Posterior vena cava (tissue), 2 donors: ENCODE measurements at regions not wholly inside any gene's neighbourhood (a gene's known extent, or its start where the extent isn't known, plus 50 kb on each side); places are given as distances from the start of the nearest gene placed in this dataset.
"Not testable (repeated sequence)": the region's sequence is repeated elsewhere in the genome, so short reads cannot be mapped to it uniquely, and the experiment has no call there.

Source experiments
- DNase-seq: peaks from one replicate; pipeline ENCODE4 v3.0.0-alpha.2; 2020; ENCODE audit warnings: low spot score
- intact Hi-C, 2 donors: fragments of 100-400 bp; cut with DNase I; formaldehyde crosslinking; loops; one replicate each; pipeline versions ENCODE4 v1.14.1 to v1.14.2; 2022 to 2023
- donor health status: DM: yes; HTN: yes; CAD: no.
- donor health status: DM: yes; HTN: yes; CAD: no.

DNA sequence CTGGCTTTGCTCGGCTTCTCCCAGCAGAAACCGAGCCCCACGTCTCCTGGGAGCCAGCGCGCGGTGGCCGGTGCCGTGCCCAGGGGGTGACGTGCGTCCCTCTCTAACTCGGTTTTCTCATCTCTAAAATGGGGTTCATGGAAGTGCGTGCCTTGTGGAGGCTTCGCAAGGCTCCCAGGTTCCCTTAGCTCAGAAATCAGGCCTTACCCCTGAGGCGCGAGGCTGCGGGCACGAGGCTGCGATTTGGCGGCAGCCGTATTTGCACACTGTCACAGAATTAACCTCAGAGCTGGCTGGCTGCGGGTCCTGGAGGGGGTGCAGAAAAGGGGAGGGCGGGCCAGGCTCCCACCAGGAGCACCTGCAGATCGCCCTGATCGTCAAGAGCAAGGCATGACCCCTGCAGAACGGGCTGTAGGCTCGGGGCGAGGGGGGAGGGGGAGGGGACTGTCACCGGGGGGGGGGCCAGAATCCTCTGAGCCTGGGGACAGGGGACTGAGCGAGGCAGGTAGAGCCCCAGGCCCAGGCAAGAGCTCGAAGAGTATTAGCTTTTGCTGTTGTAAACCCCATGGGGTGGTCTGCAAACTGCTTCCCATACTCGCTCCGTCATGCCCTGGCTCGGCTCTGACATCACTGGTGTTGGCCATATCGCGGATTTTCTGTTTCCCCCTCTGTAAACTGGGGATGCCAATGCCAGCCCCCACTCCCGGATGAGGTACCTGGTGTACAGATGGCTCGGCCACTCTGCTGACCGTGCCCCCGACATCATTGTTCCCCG is 62.2 kb downstream of the CCNE1 start:
- intact Hi-C loops = loop anchor here (5.0 to 10.0 kb wide), 3 partner anchors 102 to 781 kb away; no protein-coding TSS in a partner anchor
- peak; percentile 37 for DNase-seq

DNA sequence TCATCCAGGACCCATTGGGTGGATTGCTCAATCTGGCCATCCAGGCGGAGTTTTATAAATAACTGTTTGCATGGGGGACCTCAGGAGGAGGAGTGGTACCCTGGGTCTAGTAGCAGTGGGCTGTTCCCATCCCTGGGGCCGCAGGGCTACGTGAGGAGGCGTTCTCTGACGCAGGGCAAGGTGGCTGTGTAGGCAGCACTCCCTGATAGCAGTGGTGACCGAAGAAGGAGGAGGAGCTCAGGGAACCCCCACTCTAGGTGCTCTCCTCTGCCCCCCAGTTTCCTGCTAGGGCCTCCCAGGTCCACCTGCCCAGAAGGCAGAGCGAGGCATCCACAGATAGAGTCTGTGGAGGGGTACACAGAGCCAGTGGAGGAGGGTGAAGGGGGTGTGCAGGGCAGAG is 64.1 kb downstream of the CCNE1 start:
- intact Hi-C loops = loop anchor here (5.0 to 10.0 kb wide), 3 partner anchors 111 to 866 kb away; no protein-coding TSS in a partner anchor
- peak; percentile 57 for DNase-seq

DNA sequence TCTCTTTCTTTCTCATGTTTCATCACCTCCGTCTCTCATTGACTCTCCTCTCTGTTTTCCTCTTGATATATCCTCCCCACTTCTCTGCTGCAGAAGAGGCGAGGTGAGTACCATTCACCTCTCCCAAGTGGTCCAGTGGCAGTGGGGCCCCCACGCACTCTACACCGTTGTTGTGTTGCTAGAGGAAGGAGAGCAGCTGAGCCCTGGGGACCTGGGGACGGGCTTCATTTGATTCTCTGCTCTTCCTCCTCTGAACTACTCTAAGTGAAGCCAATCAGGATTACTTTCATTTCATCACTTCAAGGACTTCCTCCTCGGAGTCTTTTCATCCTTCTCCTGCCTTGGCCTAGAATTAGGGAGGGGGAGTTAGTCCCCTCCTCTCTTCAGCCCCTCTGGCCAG is 64.6 kb downstream of the CCNE1 start:
- intact Hi-C loops = loop anchor here (5.0 to 10.0 kb wide), 3 partner anchors 112 to 866 kb away; no protein-coding TSS in a partner anchor

DNA sequence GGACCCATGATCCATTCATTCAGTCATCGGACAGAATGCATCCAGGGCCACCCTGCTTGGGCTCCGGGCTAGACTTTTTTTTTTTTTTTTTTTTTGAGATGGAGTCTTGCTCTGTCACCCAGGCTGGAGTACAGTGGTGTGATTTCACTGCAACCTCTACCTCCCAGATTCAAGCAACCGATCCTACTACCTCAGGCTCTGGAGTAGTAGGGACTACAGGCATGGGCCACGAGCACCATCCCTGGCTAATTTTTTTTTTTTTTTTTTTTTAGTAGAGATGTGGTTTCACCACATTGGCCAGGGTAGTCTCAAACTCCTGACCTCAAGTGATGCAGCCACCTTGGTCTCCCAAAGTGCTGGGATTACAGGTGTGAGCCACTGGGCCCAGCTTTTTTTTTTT is 65.1 kb downstream of the CCNE1 start:
- DNase-seq = peak; percentile 14
- intact Hi-C loops = loop anchor here (5.0 to 10.0 kb wide), 3 partner anchors 112 to 865 kb away; no protein-coding TSS in a partner anchor

More for the DNA sequence above, 64.6 kb downstream of the CCNE1 start:
- peak; percentile 61 for DNase-seq

DNA sequence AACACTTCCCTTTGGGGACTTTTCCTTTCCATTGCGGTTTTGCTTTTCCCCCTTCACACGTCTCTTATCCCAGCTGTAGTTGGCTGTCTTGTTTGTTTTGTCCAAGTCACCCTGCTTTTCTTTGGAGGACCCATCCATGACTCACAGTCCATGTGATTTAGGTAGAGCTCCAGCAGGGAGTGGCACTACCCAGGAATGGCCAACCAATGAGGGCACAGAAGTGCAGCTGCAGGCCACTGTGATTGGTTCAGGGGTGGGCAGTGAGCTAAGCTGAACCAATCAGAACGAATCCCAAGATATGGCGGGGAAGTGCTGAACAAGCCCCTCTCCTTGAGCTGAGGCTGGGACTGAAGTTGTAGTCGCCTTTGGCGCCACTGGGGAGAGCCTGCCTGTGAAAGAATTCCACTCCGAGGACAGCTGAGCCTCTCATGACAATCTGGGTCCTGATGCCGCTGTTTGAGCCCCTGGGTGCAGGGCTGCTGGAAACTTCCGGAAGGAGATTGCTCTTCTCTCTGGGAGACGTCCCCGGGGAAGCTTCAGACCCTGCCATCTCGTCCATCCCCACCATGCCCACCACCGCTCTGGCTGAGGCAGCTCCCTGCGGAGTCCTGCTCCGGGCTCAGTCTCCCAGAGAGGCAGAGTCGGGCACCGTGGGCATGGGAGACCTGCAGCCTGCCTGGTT is 62.9 kb upstream of the URI1 start:
- DNase-seq = peak; percentile 61
- intact Hi-C loops = loop anchor here (5.0 to 10.0 kb wide), 3 partner anchors 114 to 863 kb away; no protein-coding TSS in a partner anchor

DNA sequence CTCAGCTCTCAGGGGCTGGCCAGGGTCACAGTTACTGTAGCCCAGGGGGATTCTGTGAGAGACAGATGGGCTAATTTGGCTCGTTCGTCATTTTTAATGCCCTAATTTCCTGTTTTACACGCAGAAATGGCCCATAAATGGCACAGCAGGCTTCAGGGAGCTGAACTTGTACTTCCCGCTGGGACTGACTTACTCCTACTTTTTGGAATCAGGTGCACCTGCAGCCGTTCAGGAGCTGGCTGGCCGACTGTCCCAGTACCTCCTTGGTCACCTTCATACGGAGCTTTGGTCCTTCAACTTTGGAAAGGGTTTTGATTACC is 62.4 kb upstream of the URI1 start:
- DNase-seq = peak; percentile 35
- intact Hi-C loops = loop anchor here (5.0 to 10.0 kb wide), 3 partner anchors 115 to 863 kb away; no protein-coding TSS in a partner anchor

DNA sequence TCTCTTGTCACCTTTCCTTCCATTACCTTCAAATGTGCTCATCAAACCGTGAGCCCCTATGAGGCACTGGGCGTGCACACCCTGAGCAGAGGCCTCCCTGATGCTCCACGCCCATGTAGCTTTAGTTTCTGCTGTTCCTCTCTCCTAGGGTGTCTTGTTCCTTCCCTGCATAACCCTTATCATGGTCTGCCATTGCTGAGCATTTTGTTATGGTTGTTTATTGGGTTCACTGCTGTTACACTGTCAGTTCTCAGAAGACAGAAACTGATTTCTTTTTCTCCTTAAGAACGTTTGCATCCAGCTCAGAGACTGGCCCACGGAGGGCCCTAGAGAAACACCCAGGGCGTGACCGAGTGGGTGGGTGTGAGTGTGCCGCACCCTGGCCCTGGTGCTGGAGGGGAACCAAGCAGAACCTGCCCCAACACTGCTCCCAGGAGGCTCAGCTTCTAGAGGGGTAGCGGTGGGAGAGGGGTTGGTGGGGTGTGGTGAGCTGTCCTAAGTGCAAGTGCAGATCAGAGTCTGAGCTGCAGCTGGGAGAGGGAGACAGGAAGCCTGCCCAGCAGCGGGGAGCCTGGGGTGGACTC is 61.4 kb upstream of the URI1 start:
- DNase-seq = peak; percentile 42

DNA sequence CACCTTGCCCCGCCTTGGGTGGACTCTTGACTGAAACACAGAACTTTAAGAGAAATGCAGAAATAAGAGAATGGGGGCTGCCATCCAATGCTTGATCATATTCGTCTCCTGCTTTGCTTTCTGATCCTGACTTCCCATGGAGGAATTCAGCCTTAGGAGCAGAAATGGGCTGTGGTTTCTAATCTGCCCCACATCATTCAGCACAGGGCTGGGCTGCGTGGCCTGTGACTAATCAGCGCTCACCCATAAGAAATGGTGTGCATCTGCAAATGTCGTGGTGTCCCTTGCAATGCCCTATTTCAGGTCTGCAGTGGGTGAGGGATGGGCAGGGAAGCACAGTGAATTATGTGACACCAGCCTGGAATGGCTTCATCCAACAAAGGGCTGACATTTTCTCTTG is 60.7 kb upstream of the URI1 start:
- peak; percentile 50 for DNase-seq
- intact Hi-C loops = loop anchor here in 1 of 2 donors (5.0 kb wide), 1 partner anchor 1711 kb away; no protein-coding TSS in a partner anchor

More for the DNA sequence above, 61.4 kb upstream of the URI1 start:
- intact Hi-C loops = loop anchor here in 1 of 2 donors (5.0 kb wide), 1 partner anchor 1712 kb away; no protein-coding TSS in a partner anchor

DNA sequence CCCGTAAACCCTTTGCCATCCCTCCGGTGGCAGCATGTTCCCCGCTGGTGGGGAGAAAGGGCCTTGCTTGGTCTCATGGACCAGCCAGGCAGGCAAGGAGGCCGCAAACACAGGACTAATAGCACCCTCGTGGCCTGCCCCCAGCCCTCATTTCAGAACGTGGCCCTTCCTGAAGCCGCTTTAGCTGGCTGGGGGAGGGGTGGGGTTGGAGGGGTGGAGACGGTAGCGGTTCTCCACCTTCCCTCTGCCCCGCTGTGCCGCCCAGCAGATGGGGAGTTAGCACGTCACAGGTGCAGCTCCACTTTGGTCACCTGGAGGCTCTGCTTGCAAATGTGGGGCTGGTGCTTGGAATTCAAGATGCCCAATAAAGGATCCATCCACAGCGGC is 59.3 kb upstream of the URI1 start:
- DNase-seq = no peak
- intact Hi-C loops = loop anchor here in 1 of 2 donors (5.0 kb wide), 1 partner anchor 1710 kb away; no protein-coding TSS in a partner anchor

DNA sequence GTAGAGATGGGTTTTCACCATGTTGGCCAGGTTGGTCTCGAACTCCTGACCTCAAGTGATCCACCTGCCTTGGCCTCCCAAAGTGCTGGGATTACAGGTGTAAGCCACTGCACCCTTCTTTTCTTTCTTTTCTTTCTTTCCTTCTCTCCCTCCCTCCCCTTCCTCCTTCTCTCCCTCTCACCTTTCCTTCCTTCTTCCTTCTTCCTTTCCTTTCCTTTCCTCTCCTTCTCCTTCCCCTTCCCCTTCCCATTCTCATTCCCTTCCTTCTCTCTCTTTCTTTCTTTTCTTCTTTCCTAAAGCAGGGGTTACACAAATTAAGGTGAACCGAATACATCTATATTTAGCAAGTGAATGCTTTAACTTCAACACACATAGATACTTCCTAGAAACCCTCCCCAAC is 58.0 kb upstream of the URI1 start:
- intact Hi-C loops = loop anchor here in 1 of 2 donors (5.0 kb wide), 1 partner anchor 1708 kb away; no protein-coding TSS in a partner anchor
- no peak for DNase-seq

DNA sequence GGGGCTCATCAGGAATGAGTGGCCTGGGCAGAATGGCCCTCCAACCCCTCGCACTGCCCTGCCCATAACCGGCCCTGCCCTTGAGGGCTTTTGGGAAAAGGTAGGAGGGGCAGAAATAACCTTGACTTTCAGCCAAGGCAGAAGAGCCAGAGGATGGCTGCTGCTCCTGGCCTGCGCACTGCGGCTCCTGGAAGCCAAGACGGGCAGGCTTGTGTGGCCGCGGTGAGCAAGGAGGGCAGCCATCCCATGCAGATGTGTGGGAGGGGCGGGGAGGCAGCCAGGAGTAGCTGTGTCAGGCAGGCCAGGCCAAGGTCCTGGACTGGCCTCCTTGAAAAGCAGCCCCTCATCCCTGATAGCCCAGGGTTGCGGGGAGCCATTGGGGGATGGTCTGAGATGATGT is 57.6 kb upstream of the URI1 start:
- intact Hi-C loops = loop anchor here in 1 of 2 donors (5.0 kb wide), 1 partner anchor 1708 kb away; no protein-coding TSS in a partner anchor
- peak; percentile 17 for DNase-seq

DNA sequence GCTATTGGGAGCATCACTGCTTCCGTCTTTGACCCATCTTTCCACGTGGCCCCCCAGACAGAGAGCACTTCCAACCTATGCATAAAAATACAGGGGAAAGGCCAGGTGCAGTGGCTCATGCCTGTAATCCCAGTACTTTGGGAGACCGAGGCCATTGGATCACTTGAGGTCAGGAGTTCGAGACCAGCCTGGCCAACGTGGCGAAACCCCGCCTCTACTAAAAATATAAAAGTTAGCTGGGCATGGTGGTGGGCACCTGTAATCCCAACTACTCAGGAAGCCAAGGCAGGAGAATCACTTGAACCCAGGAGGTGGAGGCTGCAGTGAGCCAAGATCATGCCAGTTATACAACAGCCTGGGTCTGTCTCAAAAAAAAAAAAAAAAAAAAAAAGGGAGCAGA is 55.9 kb upstream of the URI1 start:
- intact Hi-C loops = not testable (repeated sequence)

DNA sequence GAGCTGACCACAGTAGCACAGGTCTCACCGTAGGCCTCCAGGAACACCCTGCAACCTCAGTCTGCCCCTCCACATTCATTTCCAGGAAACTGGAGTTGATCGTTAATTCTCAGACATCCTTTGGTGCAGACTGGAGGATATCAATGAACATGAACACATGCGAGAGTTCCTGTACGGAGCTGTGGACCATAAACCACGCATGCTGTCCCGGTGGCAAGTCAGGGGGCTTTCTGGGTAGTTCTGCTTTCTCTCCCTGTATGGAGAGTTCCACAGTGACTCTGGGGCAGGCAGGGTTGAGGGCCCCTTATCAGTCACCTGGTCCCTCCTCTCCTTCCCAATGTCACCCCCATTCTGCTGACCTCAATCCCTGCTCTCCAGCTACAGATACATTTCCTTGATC is 55.5 kb upstream of the URI1 start:
- intact Hi-C loops = no loop called here
- DNase-seq = peak; percentile 10

More for the DNA sequence above, 55.9 kb upstream of the URI1 start:
- DNase-seq = not testable (repeated sequence)

DNA sequence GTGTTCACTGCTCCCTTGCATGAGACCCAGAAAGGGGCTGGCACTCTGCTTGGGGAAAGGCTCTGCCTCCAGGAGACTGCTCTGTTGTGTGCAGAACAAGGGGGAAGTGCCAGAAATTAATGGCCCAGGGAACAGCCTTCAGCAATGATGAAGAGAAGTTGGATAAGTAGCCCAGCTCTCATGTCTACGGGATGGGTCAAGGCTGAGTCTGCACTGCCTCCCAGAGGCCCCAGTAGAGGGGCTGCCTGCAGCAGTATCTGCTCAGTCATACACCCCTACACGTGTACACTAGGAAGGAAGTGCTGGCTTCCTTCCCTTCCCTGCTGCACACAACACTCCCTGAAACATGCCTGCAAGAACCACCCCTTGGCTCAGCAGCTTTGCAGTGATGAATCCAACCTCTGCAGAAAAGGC is 54.6 kb upstream of the URI1 start:
- peak; percentile 26 for DNase-seq
- intact Hi-C loops = no loop called here

DNA sequence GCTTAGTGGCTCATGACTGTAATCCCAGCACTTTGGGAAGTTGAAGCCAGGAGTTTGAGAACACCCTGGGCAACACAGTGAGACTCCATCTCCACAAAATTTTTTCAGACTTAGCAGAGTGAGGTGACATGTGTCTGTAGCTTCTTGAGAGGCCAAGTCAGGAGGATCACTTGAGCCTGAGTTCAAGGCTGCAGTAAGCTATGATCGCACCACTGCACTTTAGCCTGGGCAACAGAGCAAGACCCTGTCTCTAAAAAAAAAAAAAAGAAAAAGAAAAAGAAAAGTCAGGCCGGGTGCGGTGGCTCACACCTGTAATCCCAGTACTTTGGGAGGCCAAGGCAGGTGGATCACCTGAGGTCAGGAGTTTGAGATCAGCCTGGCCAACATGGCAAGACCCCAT is 54.0 kb upstream of the URI1 start:
- DNase-seq, intact Hi-C loops: not testable (repeated sequence)

DNA sequence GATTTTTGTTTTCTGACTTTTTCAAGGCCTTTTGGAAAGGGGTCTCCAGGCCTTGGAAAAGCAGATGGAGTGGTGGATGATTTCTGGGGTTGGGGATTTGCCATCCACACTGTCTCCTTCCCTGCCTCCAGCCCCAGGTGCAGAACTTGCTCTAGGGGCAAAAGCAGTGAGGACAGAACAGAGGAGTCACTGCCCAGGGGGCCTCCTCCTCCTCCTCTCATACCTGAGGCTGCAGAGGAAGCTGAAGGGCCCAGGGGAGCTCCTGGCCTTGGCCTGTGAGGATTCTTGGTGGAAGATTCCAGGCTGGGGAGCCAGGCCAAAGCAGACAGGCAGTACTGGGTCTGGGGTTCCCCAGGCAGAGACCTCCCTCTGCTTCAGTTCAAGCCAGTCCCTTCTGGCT is 52.3 kb upstream of the URI1 start:
- intact Hi-C loops = no loop called here
- DNase-seq = peak; percentile 48

DNA sequence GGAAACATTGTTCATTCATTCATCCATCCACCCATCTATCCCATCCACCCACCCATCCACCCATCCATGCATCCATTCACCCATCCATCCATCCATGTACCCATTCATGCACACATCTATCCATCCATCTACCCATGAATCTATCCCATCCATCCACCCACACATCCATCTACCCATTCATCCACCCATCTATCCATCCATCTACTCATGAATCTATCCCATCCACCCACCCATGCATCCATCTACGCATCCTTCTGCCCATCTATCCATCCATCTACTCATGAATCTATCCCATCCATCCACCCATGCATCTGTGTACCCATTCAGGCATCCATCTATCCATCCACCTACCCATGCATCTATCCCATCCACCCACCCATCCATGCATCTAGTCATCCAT is 51.6 kb upstream of the URI1 start:
- no peak for DNase-seq
- intact Hi-C loops = no loop called here
